ENCODE measurements at regions not wholly inside any gene's neighbourhood (a gene's known extent, or its start where the extent isn't known, plus 50 kb on each side); places are given as distances from the start of the nearest gene placed in this dataset.

- POLR2A ChIA-PET (ENCODE audit: unreplicated experiment), result no interaction called here
- Histone ChIP-seq H4K20me1 (ENCODE audit: insufficient read depth) (no peaks in the 10 kb centered on the region), H3K9me2 (ENCODE audit: insufficient read depth) (peaks cover 10% of the 10 kb centered on the region; the same call in 1 of the 2 replicates), H3K4me2 (no peak overlapping the region), H3F3A (ENCODE audit: insufficient read depth, low read depth) (no peaks in the 10 kb centered on the region), H2AFZ (no peak overlapping the region), H3K4me3 (no peak overlapping the region), H3K79me2 (ENCODE audit: low read depth) (no peaks in the 10 kb centered on the region), H3K4me1 (replicated peaks; ENCODE audit: insufficient read depth) (no peaks in the 10 kb centered on the region), H3K9me3 (ENCODE audit: insufficient read depth, low read depth) (no peaks in the 10 kb centered on the region), H3K27me3 (ENCODE audit: insufficient read depth, low read depth) (no peaks in the 10 kb centered on the region), H3K27ac (no peak overlapping the region), H3K36me3 (ENCODE audit: low read depth) (no peaks in the 10 kb centered on the region)
- intact Hi-C loops (cut with micrococcal nuclease; ENCODE audit: unreplicated experiment), result no loop called here
- no peak for TF ChIP-seq CTCF (conservative IDR thresholded peaks at IDR 0.05)
- TF ChIP-seq EZH2 (IDR thresholded peaks at IDR 0.05; ENCODE audit: low read depth), result no peak
- no peak for DNase-seq
- BruUV-seq (replicated peaks), result no TSS peak
- CTCF ChIA-PET, result no interaction called here
Observed at GRCh38 chr7:136072447-136072846, 95.3 kb upstream of the MTPN start.

- no peak overlapping the region for H2AFZ ChIP-seq
- H3K36me3 ChIP-seq (ENCODE audit: low read depth), result no peaks in the 10 kb centered on the region
- H3F3A ChIP-seq (ENCODE audit: insufficient read depth, low read depth), result no peaks in the 10 kb centered on the region
- H3K9me2 ChIP-seq (ENCODE audit: insufficient read depth), result peaks cover 10% of the 10 kb centered on the region; the same call in 1 of the 2 replicates
- H3K4me1 ChIP-seq (replicated peaks; ENCODE audit: insufficient read depth), result no peaks in the 10 kb centered on the region
- H3K27me3 ChIP-seq (ENCODE audit: insufficient read depth, low read depth), result no peaks in the 10 kb centered on the region
- no peak overlapping the region for H3K4me3 ChIP-seq
- no peak for DNase-seq
- CTCF ChIA-PET, result no interaction called here
- no TSS peak for BruUV-seq (replicated peaks)
- TF ChIP-seq CTCF (conservative IDR thresholded peaks at IDR 0.05) (no peak), EZH2 (IDR thresholded peaks at IDR 0.05; ENCODE audit: low read depth) (no peak)
- H3K79me2 ChIP-seq (ENCODE audit: low read depth), result no peaks in the 10 kb centered on the region
- H3K9me3 ChIP-seq (ENCODE audit: insufficient read depth, low read depth), result no peaks in the 10 kb centered on the region
- no peak overlapping the region for H3K4me2 ChIP-seq
- intact Hi-C loops (cut with micrococcal nuclease; ENCODE audit: unreplicated experiment), result no loop called here
- H4K20me1 ChIP-seq (ENCODE audit: insufficient read depth), result no peaks in the 10 kb centered on the region
- no peak overlapping the region for H3K27ac ChIP-seq
- POLR2A ChIA-PET (ENCODE audit: unreplicated experiment), result no interaction called here
Observed at GRCh38 chr7:136070736-136071505, 93.8 kb upstream of the MTPN start.

GRCh38 chr7:136069840-136070529 lies 92.8 kb upstream of the MTPN start:
- H2AFZ ChIP-seq, result no peak overlapping the region; the same call in 1 of the 2 replicates
- H3K27ac ChIP-seq, result no peak overlapping the region
- ChIA-PET CTCF (no interaction called here), POLR2A (ENCODE audit: unreplicated experiment) (no interaction called here)
- no peak overlapping the region for H3K4me3 ChIP-seq
- no peaks in the 10 kb centered on the region for H3K79me2 ChIP-seq (ENCODE audit: low read depth)
- H3K9me3 ChIP-seq (ENCODE audit: insufficient read depth, low read depth), result no peaks in the 10 kb centered on the region
- peaks cover 10% of the 10 kb centered on the region; the same call in 1 of the 2 replicates for H3K9me2 ChIP-seq (ENCODE audit: insufficient read depth)
- H3F3A ChIP-seq (ENCODE audit: insufficient read depth, low read depth), result no peaks in the 10 kb centered on the region
- H3K4me1 ChIP-seq (replicated peaks; ENCODE audit: insufficient read depth), result no peaks in the 10 kb centered on the region
- H3K36me3 ChIP-seq (ENCODE audit: low read depth), result no peaks in the 10 kb centered on the region
- no peak overlapping the region for H3K4me2 ChIP-seq
- no peaks in the 10 kb centered on the region for H4K20me1 ChIP-seq (ENCODE audit: insufficient read depth)
- TF ChIP-seq EZH2 (IDR thresholded peaks at IDR 0.05; ENCODE audit: low read depth), result no peak
- no peak for TF ChIP-seq CTCF (conservative IDR thresholded peaks at IDR 0.05)
- intact Hi-C loops (cut with micrococcal nuclease; ENCODE audit: unreplicated experiment), result no loop called here
- DNase-seq, result no peak
- H3K27me3 ChIP-seq (ENCODE audit: insufficient read depth, low read depth), result no peaks in the 10 kb centered on the region
- no TSS peak for BruUV-seq (replicated peaks)

Measured in PC-9 (cell line).